NT2/D1 (cell line): ENCODE measurements at regions not wholly inside any gene's neighbourhood (a gene's known extent, or its start where the extent isn't known, plus 50 kb on each side); places are given as distances from the start of the nearest gene placed in this dataset.

Experiments
- DNase-seq: peaks from one replicate; pipeline ENCODE4 v3.0.0-alpha.2; 2011; ENCODE audit warnings: low read depth, low spot score
- H3K27me3 ChIP-seq: 2 replicates; pipeline ENCODE4 v1.6.0; 2011; ENCODE audit warnings: mild to moderate bottlenecking; ENCODE audit not compliant: insufficient read length, insufficient read depth
- H3K36me3 ChIP-seq: 2 replicates; pipeline ENCODE4 v1.6.1; 2011; ENCODE audit warnings: mild to moderate bottlenecking, low read length, mixed read lengths; ENCODE audit not compliant: insufficient read depth, insufficient read length
- H3K4me1 ChIP-seq: 2 replicates; pipeline ENCODE4 v1.5.1; 2011; ENCODE audit not compliant: insufficient read depth, insufficient read length
- H3K4me3 ChIP-seq: 2 replicates; pipeline ENCODE4 v1.5.1; 2011; ENCODE audit warnings: low read depth; ENCODE audit not compliant: insufficient read length
- H3K9ac ChIP-seq: 2 replicates; pipeline ENCODE4 v1.6.0; 2011; ENCODE audit warnings: low read depth; ENCODE audit not compliant: insufficient read length
- H3K9me3 ChIP-seq: 2 replicates; pipeline ENCODE4 v1.5.1; 2011; ENCODE audit warnings: mild to moderate bottlenecking, low read length; ENCODE audit not compliant: insufficient read depth
- SUZ12 ChIP-seq: IDR thresholded peaks from 2 replicates; pipeline ENCODE4 v1.6.1; 2011; ENCODE audit not compliant: insufficient read length, insufficient read depth; ENCODE audit errors: extremely low read depth
- YY1 ChIP-seq: IDR thresholded peaks from 2 replicates; pipeline ENCODE4 v1.6.1; 2011; ENCODE audit not compliant: insufficient read length, insufficient read depth
- ZNF274 ChIP-seq: IDR thresholded peaks from 2 replicates; pipeline ENCODE4 v1.6.1; 2011; ENCODE audit warnings: mild to moderate bottlenecking, low read depth, low read length

DNA sequence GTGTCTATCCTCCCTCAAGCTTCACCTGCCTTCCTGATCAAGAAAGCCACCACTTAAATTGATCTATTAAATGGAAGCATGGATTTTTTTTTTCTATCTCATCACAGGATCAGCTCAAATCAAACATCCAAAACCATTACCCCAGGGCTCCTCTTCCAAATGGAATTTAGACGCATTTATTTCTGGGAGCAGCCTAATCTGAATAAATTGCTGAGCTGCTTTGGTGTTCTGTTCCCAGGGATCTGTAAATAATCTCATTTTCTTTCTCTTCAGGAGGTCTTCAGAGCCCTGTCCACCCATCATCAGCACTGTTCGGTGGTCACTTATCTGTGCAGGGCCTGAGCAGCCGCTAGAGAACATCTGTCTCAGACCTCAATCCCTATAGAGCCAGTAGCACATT, 695.4 kb upstream of the TMEM132C start:
- H3K9me3 ChIP-seq: no peaks in the 10 kb centered on the region
- TF ChIP-seq SUZ12 (no peak), ZNF274 (no peak), YY1 (no peak)
- no peaks in the 10 kb centered on the region for H3K36me3 ChIP-seq
- H3K27me3 ChIP-seq: peaks cover 28% of the 10 kb centered on the region
- no peak for DNase-seq
- H3K4me3 ChIP-seq: no peak overlapping the region
- no peak overlapping the region for H3K9ac ChIP-seq
- H3K4me1 ChIP-seq: peaks cover 4% of the 10 kb centered on the region

DNA sequence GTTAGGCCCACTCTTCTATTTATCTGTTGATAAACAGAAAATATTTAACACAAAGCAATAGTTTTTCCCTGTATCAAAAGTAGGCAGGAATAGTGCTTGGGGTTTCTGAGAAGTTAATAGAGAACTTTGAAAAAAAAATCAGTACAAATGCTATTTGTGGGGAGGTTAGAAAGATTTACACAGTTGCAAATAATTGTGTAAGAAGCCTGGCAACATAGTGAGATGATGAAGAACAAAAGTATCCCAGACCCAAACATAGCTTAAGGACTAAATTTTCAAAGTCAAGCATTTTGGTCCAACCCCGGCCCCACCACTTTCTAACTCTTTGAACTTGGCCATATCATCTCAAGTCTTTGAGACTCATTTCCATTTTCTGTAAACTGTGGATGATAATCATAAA, 687.5 kb upstream of the TMEM132C start:
- H3K4me3 ChIP-seq: no peak overlapping the region
- TF ChIP-seq YY1: no peak
- TF ChIP-seq SUZ12: no peak
- TF ChIP-seq ZNF274: no peak
- no peaks in the 10 kb centered on the region for H3K27me3 ChIP-seq
- DNase-seq: no peak
- no peaks in the 10 kb centered on the region for H3K9me3 ChIP-seq
- H3K36me3 ChIP-seq: no peaks in the 10 kb centered on the region
- H3K4me1 ChIP-seq: peaks cover 5% of the 10 kb centered on the region
- H3K9ac ChIP-seq: no peak overlapping the region

DNA sequence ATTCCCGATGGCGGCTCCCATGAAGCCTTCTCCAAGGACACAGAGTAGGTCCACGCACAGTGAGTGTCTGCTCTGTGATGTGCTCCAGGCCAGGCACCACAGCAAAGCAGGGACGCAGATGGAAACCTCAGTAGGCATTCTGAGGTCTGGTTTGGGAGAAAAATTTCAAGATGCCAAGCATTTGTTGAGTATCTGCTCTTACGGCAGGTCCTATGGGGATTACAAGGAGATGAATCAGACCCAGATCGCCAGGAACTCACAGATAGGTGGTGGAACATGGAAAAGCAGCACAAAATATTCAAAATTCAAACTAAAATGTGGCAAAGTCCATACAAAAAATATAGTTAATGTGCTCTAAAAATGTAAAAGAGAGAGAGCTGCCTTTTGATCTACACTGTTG, 684.9 kb upstream of the TMEM132C start:
- no peak overlapping the region for H3K9ac ChIP-seq
- DNase-seq: no peak
- H3K27me3 ChIP-seq: no peaks in the 10 kb centered on the region
- no peaks in the 10 kb centered on the region for H3K36me3 ChIP-seq
- no peak overlapping the region for H3K4me3 ChIP-seq
- H3K4me1 ChIP-seq: no peaks in the 10 kb centered on the region
- peaks cover 7% of the 10 kb centered on the region; the same call in 1 of the 2 replicates for H3K9me3 ChIP-seq
- TF ChIP-seq ZNF274 (no peak), SUZ12 (no peak), YY1 (no peak)

DNA sequence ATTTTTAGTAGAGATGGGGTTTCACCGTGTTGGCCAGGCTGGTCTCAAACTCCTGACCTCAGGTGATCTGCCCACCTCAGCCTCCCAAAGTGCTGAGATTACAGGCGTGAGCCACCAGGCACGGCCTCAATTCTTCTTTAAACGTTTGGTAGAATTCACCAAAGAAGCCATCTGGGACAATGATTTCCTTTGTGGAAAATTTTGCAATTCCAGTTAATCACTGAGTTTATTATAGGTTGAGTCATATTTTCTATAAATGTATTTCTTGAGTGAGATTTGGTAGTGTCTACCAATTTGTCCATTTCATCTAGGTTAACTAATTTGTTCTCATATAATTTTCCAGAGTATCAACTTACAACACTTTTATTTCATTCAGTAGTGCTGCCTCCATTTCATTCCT, 683.9 kb upstream of the TMEM132C start:
- H3K9ac ChIP-seq: no peak overlapping the region
- no peaks in the 10 kb centered on the region for H3K27me3 ChIP-seq
- H3K4me3 ChIP-seq: no peak overlapping the region
- peaks cover 7% of the 10 kb centered on the region; the same call in 1 of the 2 replicates for H3K9me3 ChIP-seq
- H3K4me1 ChIP-seq: no peaks in the 10 kb centered on the region
- no peak for TF ChIP-seq ZNF274
- no peak for TF ChIP-seq YY1
- no peaks in the 10 kb centered on the region for H3K36me3 ChIP-seq
- DNase-seq: no peak

DNA sequence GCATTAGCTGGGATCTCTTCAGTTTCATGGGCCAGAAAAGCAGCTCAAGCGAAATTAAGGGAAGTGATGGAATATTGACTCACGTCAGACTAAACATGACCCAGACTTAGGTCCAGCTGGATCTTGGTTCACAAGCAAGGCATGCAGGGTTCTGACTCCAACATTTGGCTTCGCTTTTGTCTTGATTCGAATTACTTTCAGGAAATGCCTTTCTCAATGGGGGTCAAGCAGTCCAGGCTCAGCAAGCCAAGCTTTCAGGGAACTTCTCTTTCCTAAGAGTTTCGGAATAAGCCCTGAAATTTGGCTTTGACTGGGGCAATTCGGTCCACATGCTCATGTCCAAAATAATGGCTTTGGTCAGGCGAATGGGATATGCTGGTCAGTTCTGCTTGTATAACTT, 678.7 kb upstream of the TMEM132C start:
- Histone ChIP-seq H3K9ac (no peak overlapping the region), H3K4me1 (no peaks in the 10 kb centered on the region), H3K27me3 (no peaks in the 10 kb centered on the region), H3K4me3 (no peak overlapping the region), H3K36me3 (no peaks in the 10 kb centered on the region), H3K9me3 (peaks cover 7% of the 10 kb centered on the region; the same call in 1 of the 2 replicates)
- peak; percentile 25 for DNase-seq
- TF ChIP-seq ZNF274: no peak

DNA sequence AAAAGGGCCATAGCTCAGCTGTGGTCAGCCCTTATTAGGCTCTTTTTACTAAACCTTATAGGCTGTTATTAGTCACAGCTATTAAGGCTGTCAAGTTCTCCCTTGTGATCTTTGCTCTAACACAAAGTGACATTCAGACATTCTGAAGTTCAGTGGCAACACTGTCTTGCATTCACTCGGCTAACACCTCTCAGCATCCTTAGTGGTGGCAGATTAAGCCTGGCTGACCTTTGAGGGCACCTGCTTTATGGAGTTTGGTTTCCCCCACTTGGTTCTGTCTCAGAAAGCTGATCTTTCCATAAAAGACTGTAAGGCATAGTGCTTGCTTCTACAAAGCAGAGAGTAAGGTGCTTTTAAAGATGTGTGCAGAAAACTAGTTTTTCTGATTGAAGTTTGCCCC, 677.4 kb upstream of the TMEM132C start:
- H3K4me3 ChIP-seq: no peak overlapping the region
- H3K9me3 ChIP-seq: peaks cover 7% of the 10 kb centered on the region; the same call in 1 of the 2 replicates
- no peaks in the 10 kb centered on the region for H3K4me1 ChIP-seq
- DNase-seq: no peak
- TF ChIP-seq YY1: no peak
- H3K36me3 ChIP-seq: no peaks in the 10 kb centered on the region
- H3K9ac ChIP-seq: no peak overlapping the region
- H3K27me3 ChIP-seq: no peaks in the 10 kb centered on the region

DNA sequence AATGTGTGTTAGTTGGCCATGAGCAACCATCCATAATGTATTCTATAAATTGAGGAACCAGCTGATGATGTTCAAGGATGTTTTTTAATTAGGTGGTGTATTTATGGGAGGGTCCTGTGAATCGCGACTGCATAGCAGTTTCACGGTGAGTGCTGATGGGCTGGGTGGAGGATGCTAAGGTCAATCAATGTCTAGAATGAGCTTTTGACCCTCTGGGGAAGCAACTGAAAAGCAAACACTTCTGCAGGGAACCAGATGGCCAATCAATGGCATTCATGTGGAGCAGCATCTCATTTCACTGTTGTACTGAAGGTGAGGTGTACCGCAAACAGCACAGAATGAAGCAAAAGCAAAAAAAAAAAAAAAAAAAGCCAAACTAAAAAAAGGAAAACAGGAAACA, 676.1 kb upstream of the TMEM132C start:
- no peak for DNase-seq
- H3K4me1 ChIP-seq: no peaks in the 10 kb centered on the region
- H3K27me3 ChIP-seq: no peaks in the 10 kb centered on the region
- no peaks in the 10 kb centered on the region for H3K36me3 ChIP-seq
- H3K4me3 ChIP-seq: no peak overlapping the region
- H3K9ac ChIP-seq: no peak overlapping the region
- TF ChIP-seq YY1: no peak
- no peak for TF ChIP-seq SUZ12
- TF ChIP-seq ZNF274: no peak
- H3K9me3 ChIP-seq: peaks cover 7% of the 10 kb centered on the region; the same call in 1 of the 2 replicates

DNA sequence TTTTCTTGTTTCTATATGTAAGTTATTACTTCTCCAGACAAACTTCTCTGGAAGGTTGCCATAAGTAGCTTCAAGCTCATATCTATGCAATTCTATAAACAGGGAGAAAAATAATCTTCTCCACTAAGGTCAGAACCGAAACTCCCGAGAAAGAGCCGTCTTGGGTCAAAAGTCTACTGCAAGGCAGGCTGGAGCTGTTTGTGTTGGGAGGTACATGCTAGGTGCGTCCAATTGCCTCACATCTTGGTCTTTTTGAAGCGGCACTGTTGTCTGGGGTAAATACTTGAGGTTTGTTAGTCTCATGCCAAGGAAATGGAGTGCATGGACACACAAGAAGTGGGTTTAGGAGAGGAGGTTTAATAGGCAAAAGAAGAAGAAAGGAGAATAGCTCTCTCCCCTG, 674.7 kb upstream of the TMEM132C start:
- TF ChIP-seq SUZ12 (no peak), ZNF274 (no peak), YY1 (no peak)
- DNase-seq: no peak
- Histone ChIP-seq H3K27me3 (no peaks in the 10 kb centered on the region), H3K36me3 (no peaks in the 10 kb centered on the region), H3K9me3 (no peaks in the 10 kb centered on the region), H3K9ac (no peak overlapping the region), H3K4me1 (no peaks in the 10 kb centered on the region), H3K4me3 (no peak overlapping the region)
